Activated naive CD8-positive, alpha-beta T cell treated with anti-CD3 and anti-CD28 coated beads for 36 hours (primary cell): ENCODE measurements at regions not wholly inside any gene's neighbourhood (a gene's known extent, or its start where the extent isn't known, plus 50 kb on each side); places are given as distances from the start of the nearest gene placed in this dataset.
"Not testable (repeated sequence)": the region's sequence is repeated elsewhere in the genome, so short reads cannot be mapped to it uniquely, and the experiment has no call there.

Experiments used
- DNase-seq: peaks from one replicate; pipeline ENCODE4 v3.0.0; 2021
- H3K27ac Mint-ChIP-seq: one replicate; pipeline ENCODE4 v1.8.0; 2022; ENCODE audit warnings: mild to moderate bottlenecking, moderate library complexity, mixed read lengths
- H3K27me3 Mint-ChIP-seq: one replicate; pipeline ENCODE4 v1.8.0; 2022; ENCODE audit warnings: mild to moderate bottlenecking, mixed read lengths
- H3K36me3 Mint-ChIP-seq: one replicate; pipeline ENCODE4 v1.8.0; 2021; ENCODE audit warnings: mild to moderate bottlenecking, mixed read lengths
- H3K4me1 Mint-ChIP-seq: one replicate; pipeline ENCODE4 v1.8.0; 2021; ENCODE audit warnings: mixed read lengths
- H3K4me3 Mint-ChIP-seq: one replicate; pipeline ENCODE4 v1.8.0; 2022; ENCODE audit warnings: mild to moderate bottlenecking, moderate library complexity, mixed read lengths
- H3K9me3 Mint-ChIP-seq: one replicate; pipeline ENCODE4 v1.8.0; 2022; ENCODE audit warnings: mixed read lengths

GRCh38 chr10:30215623-30216022, 133.5 kb downstream of the MTPAP start:
- no peak overlapping the region for H3K4me3 Mint-ChIP-seq
- no peaks in the 10 kb centered on the region for H3K36me3 Mint-ChIP-seq
- no peak overlapping the region for H3K27ac Mint-ChIP-seq
- DNase-seq: no peak
- H3K4me1 Mint-ChIP-seq: peaks cover 12% of the 10 kb centered on the region
- peaks cover 43% of the 10 kb centered on the region for H3K27me3 Mint-ChIP-seq
- H3K9me3 Mint-ChIP-seq: no peaks in the 10 kb centered on the region

GRCh38 chr10:30215141-30215540, 133.9 kb downstream of the MTPAP start:
- Mint-ChIP-seq H3K27ac (no peak overlapping the region), H3K36me3 (no peaks in the 10 kb centered on the region), H3K9me3 (no peaks in the 10 kb centered on the region), H3K27me3 (peaks cover 38% of the 10 kb centered on the region), H3K4me1 (peaks cover 8% of the 10 kb centered on the region), H3K4me3 (no peak overlapping the region)
- DNase-seq: no peak

DNA sequence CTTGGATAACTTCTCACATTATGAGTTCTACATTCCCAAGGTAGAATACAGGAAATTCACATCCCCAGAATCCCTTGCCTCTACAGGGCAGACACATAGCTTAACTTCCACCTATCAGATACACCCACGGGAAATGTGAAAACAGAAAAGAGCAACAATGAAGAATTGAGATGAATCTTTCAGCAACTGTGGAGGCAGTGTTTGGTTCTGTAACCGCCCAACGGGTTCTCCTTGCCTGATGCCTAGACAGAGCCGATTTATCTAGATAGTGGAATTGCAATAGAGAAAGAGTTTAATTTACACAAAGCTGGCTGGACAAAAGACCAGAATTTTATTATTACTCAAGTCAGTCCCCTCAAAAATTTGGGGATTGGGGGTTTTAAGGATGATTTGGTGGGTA, 138.8 kb downstream of the MTPAP start:
- H3K27ac Mint-ChIP-seq: no peak overlapping the region
- no peak for DNase-seq
- no peak overlapping the region for H3K4me3 Mint-ChIP-seq
- H3K27me3 Mint-ChIP-seq: peaks cover 18% of the 10 kb centered on the region
- H3K4me1 Mint-ChIP-seq: no peaks in the 10 kb centered on the region
- H3K36me3 Mint-ChIP-seq: no peaks in the 10 kb centered on the region
- H3K9me3 Mint-ChIP-seq: no peaks in the 10 kb centered on the region

DNA sequence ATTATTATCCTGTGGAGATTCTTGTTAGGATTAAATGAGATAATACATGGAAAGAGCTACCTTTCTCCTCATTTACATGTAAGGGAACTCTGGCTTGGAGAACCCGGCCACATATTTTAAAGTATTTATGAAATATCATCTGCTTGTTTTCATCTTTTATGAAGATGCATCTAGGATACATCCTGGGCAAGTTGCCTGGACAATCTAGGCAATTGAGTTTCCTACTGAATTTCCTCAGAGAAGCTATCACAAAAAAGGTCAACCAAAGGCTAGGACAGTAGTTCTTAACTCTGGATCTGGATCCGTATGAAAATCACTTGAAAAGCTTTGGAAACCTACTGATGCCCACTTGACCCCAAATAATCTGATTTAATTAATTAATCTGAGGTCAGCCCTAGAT, 140.7 kb downstream of the MTPAP start:
- peaks cover 3% of the 10 kb centered on the region for H3K27me3 Mint-ChIP-seq
- H3K4me1 Mint-ChIP-seq: no peaks in the 10 kb centered on the region
- no peak for DNase-seq
- peaks cover 4% of the 10 kb centered on the region for H3K9me3 Mint-ChIP-seq
- peaks cover 1% of the 10 kb centered on the region for H3K36me3 Mint-ChIP-seq
- H3K4me3 Mint-ChIP-seq: no peak overlapping the region
- H3K27ac Mint-ChIP-seq: no peak overlapping the region

GRCh38 chr10:30207485-30208052, 141.5 kb downstream of the MTPAP start:
- Mint-ChIP-seq H3K27me3 (peaks cover 3% of the 10 kb centered on the region), H3K4me1 (no peaks in the 10 kb centered on the region), H3K9me3 (peaks cover 4% of the 10 kb centered on the region), H3K4me3 (no peak overlapping the region), H3K36me3 (peaks cover 1% of the 10 kb centered on the region), H3K27ac (no peak overlapping the region)
- DNase-seq: no peak

GRCh38 chr10:30200017-30200415, 140.6 kb upstream of the JCAD start:
- H3K4me3 Mint-ChIP-seq: no peak overlapping the region
- H3K4me1 Mint-ChIP-seq: no peaks in the 10 kb centered on the region
- H3K27me3 Mint-ChIP-seq: peaks cover 24% of the 10 kb centered on the region
- H3K9me3 Mint-ChIP-seq: peaks cover 4% of the 10 kb centered on the region
- peaks cover 1% of the 10 kb centered on the region for H3K36me3 Mint-ChIP-seq
- DNase-seq: no peak
- no peak overlapping the region for H3K27ac Mint-ChIP-seq

- H3K27me3 Mint-ChIP-seq: peaks cover 27% of the 10 kb centered on the region
- no peak overlapping the region for H3K4me3 Mint-ChIP-seq
These were observed 140.1 kb upstream of the JCAD start for GRCh38 chr10:30199376-30200016.

GRCh38 chr10:30197186-30197585, 137.8 kb upstream of the JCAD start:
- Mint-ChIP-seq H3K9me3 (peaks cover 5% of the 10 kb centered on the region), H3K4me3 (no peak overlapping the region), H3K27me3 (peaks cover 30% of the 10 kb centered on the region), H3K36me3 (no peaks in the 10 kb centered on the region), H3K27ac (no peak overlapping the region), H3K4me1 (no peaks in the 10 kb centered on the region)
- DNase-seq: no peak

More at GRCh38 chr10:30199376-30200016, 140.1 kb upstream of the JCAD start:
- DNase-seq: no peak
- no peak overlapping the region for H3K27ac Mint-ChIP-seq
- peaks cover 1% of the 10 kb centered on the region for H3K36me3 Mint-ChIP-seq
- H3K4me1 Mint-ChIP-seq: no peaks in the 10 kb centered on the region
- peaks cover 4% of the 10 kb centered on the region for H3K9me3 Mint-ChIP-seq

DNA sequence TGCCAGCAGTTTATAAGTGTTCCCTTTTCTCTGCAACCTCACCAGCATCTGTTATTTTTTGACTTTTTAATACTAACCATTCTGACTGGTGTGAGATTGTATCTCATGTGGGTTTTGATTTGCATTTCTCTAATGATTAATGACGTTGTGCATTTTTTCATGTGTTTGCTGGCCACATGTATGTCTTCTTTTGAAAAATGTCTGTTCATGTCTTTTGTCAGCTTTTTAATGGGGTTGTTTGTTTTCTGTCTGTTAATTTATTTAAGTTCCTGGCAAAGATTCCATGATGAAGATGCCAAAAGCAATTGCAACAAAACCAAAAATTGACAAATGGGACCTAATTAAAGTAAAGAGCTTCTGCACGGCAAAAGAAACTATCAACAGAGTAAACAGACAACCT, 137.2 kb upstream of the JCAD start:
- peaks cover 27% of the 10 kb centered on the region for H3K27me3 Mint-ChIP-seq
- not testable (repeated sequence) for H3K4me1 Mint-ChIP-seq, DNase-seq, H3K36me3 Mint-ChIP-seq, H3K9me3 Mint-ChIP-seq, H3K27ac Mint-ChIP-seq, H3K4me3 Mint-ChIP-seq

- no peaks in the 10 kb centered on the region for H3K36me3 Mint-ChIP-seq
- no peak overlapping the region for H3K27ac Mint-ChIP-seq
- no peak overlapping the region for H3K4me3 Mint-ChIP-seq
These were observed 133.6 kb upstream of the JCAD start for GRCh38 chr10:30192846-30193608.

GRCh38 chr10:30190577-30191552, 131.5 kb upstream of the JCAD start:
- Mint-ChIP-seq H3K27ac (no peak overlapping the region), H3K4me3 (no peak overlapping the region), H3K27me3 (peaks cover 12% of the 10 kb centered on the region), H3K4me1 (no peaks in the 10 kb centered on the region), H3K9me3 (peaks cover 5% of the 10 kb centered on the region), H3K36me3 (no peaks in the 10 kb centered on the region)
- DNase-seq: no peak

More at GRCh38 chr10:30192846-30193608, 133.6 kb upstream of the JCAD start:
- no peak for DNase-seq
- no peaks in the 10 kb centered on the region for H3K4me1 Mint-ChIP-seq
- peaks cover 5% of the 10 kb centered on the region for H3K9me3 Mint-ChIP-seq
- peaks cover 11% of the 10 kb centered on the region for H3K27me3 Mint-ChIP-seq

- Mint-ChIP-seq H3K4me1 (no peaks in the 10 kb centered on the region), H3K36me3 (no peaks in the 10 kb centered on the region), H3K9me3 (peaks cover 3% of the 10 kb centered on the region), H3K4me3 (no peak overlapping the region), H3K27ac (no peak overlapping the region), H3K27me3 (peaks cover 3% of the 10 kb centered on the region)
- DNase-seq: no peak
These were observed 129.8 kb upstream of the JCAD start for GRCh38 chr10:30189238-30189580.

- DNase-seq: no peak
- no peaks in the 10 kb centered on the region for H3K9me3 Mint-ChIP-seq
- no peaks in the 10 kb centered on the region for H3K4me1 Mint-ChIP-seq
- H3K4me3 Mint-ChIP-seq: no peak overlapping the region
- no peaks in the 10 kb centered on the region for H3K36me3 Mint-ChIP-seq
- peaks cover 3% of the 10 kb centered on the region for H3K27me3 Mint-ChIP-seq
- no peak overlapping the region for H3K27ac Mint-ChIP-seq
These were observed 129.3 kb upstream of the JCAD start for GRCh38 chr10:30188556-30189237.

GRCh38 chr10:30188101-30188500, 128.7 kb upstream of the JCAD start:
- Mint-ChIP-seq H3K27ac (no peak overlapping the region), H3K4me1 (no peaks in the 10 kb centered on the region), H3K27me3 (peaks cover 3% of the 10 kb centered on the region), H3K4me3 (no peak overlapping the region), H3K36me3 (no peaks in the 10 kb centered on the region), H3K9me3 (no peaks in the 10 kb centered on the region)
- DNase-seq: no peak
